Ishikawa (cell line): ENCODE measurements at regions not wholly inside any gene's neighbourhood (a gene's known extent, or its start where the extent isn't known, plus 50 kb on each side); places are given as distances from the start of the nearest gene placed in this dataset.

ENCODE experiments used
- CEBPB ChIP-seq: IDR thresholded peaks from 2 replicates; pipeline ENCODE4 v1.6.1; 2012
- CREB1 ChIP-seq: IDR thresholded peaks from 2 replicates; pipeline ENCODE4 v1.6.1; 2012; ENCODE audit warnings: low read depth
- EGR1 ChIP-seq: IDR thresholded peaks from 2 replicates; pipeline ENCODE4 v1.6.1; 2012
- EP300 ChIP-seq: IDR thresholded peaks from 2 replicates; pipeline ENCODE4 v1.6.1; 2012; ENCODE audit warnings: borderline replicate concordance
- FOXM1 ChIP-seq: IDR thresholded peaks from 2 replicates; pipeline ENCODE4 v1.6.1; 2012; ENCODE audit warnings: low read depth, borderline replicate concordance
- MAX ChIP-seq: IDR thresholded peaks from 2 replicates; pipeline ENCODE4 v1.6.1; 2012
- NFIC ChIP-seq: IDR thresholded peaks from 2 replicates; pipeline ENCODE4 v1.6.1; 2012
- RAD21 ChIP-seq: IDR thresholded peaks from 2 replicates; pipeline ENCODE4 v1.6.1; 2012; ENCODE audit warnings: low read depth
- REST ChIP-seq: IDR thresholded peaks from 2 replicates; pipeline ENCODE4 v1.6.1; 2012; ENCODE audit warnings: low read depth, mild to moderate bottlenecking
- TAF1 ChIP-seq: IDR thresholded peaks from 2 replicates; pipeline ENCODE4 v1.6.1; 2012; ENCODE audit warnings: low read depth, mild to moderate bottlenecking
- TCF12 ChIP-seq: IDR thresholded peaks from 2 replicates; pipeline ENCODE4 v1.6.1; 2012; ENCODE audit warnings: low read depth
- TEAD4 ChIP-seq: IDR thresholded peaks from 2 replicates; pipeline ENCODE4 v1.6.1; 2012
- USF1 ChIP-seq: IDR thresholded peaks from 2 replicates; pipeline ENCODE4 v1.6.1; 2012
- YY1 ChIP-seq: IDR thresholded peaks from 2 replicates; pipeline ENCODE4 v1.6.1; 2012; ENCODE audit warnings: low read depth
- ZBTB7A ChIP-seq: IDR thresholded peaks from 2 replicates; pipeline ENCODE4 v1.6.1; 2012; ENCODE audit warnings: low read depth

GRCh38 chr4:123640271-123640670 lies 243.7 kb downstream of the SPRY1 start:
- TF ChIP-seq EGR1 (no peak), ZBTB7A (no peak), YY1 (no peak), CREB1 (no peak), MAX (no peak), RAD21 (no peak), TEAD4 (no peak), NFIC (no peak), REST (no peak), FOXM1 (no peak), CEBPB (no peak), TAF1 (no peak), TCF12 (no peak), USF1 (no peak)

- TF ChIP-seq TAF1 = no peak
- no peak for TF ChIP-seq ZBTB7A
- no peak for TF ChIP-seq RAD21
- TF ChIP-seq CREB1 = no peak
- TF ChIP-seq YY1 = no peak
- TF ChIP-seq FOXM1 = no peak
- no peak for TF ChIP-seq TCF12
- TF ChIP-seq USF1 = no peak
- no peak for TF ChIP-seq EP300
- no peak for TF ChIP-seq EGR1
- TF ChIP-seq REST = no peak
- no peak for TF ChIP-seq TEAD4
- TF ChIP-seq NFIC = no peak
These were observed 244.2 kb downstream of the SPRY1 start for GRCh38 chr4:123640824-123641223.

GRCh38 chr4:123643691-123644090 lies 247.1 kb downstream of the SPRY1 start:
- TF ChIP-seq YY1 = no peak
- TF ChIP-seq TAF1 = no peak
- no peak for TF ChIP-seq FOXM1
- no peak for TF ChIP-seq NFIC
- TF ChIP-seq TCF12 = no peak
- TF ChIP-seq EP300 = no peak
- no peak for TF ChIP-seq RAD21
- no peak for TF ChIP-seq CEBPB
- TF ChIP-seq TEAD4 = no peak

- TF ChIP-seq EP300 = no peak
- TF ChIP-seq NFIC = no peak
- no peak for TF ChIP-seq EGR1
- TF ChIP-seq TAF1 = no peak
- TF ChIP-seq RAD21 = no peak
- TF ChIP-seq CEBPB = no peak
- TF ChIP-seq YY1 = no peak
- no peak for TF ChIP-seq REST
- no peak for TF ChIP-seq FOXM1
- no peak for TF ChIP-seq USF1
- no peak for TF ChIP-seq MAX
- no peak for TF ChIP-seq TCF12
- TF ChIP-seq ZBTB7A = no peak
These were observed 252.7 kb downstream of the SPRY1 start for GRCh38 chr4:123649250-123649644.
